A549 (cell line): ENCODE measurements at regions not wholly inside any gene's neighbourhood (a gene's known extent, or its start where the extent isn't known, plus 50 kb on each side); places are given as distances from the start of the nearest gene placed in this dataset.

Experiments
- ATAC-seq, 2 experiments: fragments of 200-7000 bp in 1 of 2; fragments of >200 bp in 1 of 2; cut with Nextera tagmentation in 1 of 2; cut with Tn5 transposase in 1 of 2; 3 replicates each; pipeline versions ENCODE4 v1.8.0 to v1.9.1; 2018 to 2020; ENCODE audit warnings: mild to moderate bottlenecking in 1 of 2, moderate library complexity in 1 of 2
- CTCF ChIA-PET: fragments of 300-600 bp; sonication (Branson Sonifier 250); formaldehyde crosslinking; extraction: SDS; loops from one replicate; lab custom pipeline; 2021; ENCODE audit warnings: antibody characterized with exemption, inconsistent platforms; lab: Yijun Ruan, JAX
- POLR2A ChIA-PET: fragments of 350-600 bp; formaldehyde crosslinking; extraction: SDS; loops from one replicate; lab custom pipeline; 2021; ENCODE audit warnings: antibody characterized with exemption, inconsistent platforms; lab: Yijun Ruan, JAX
- DNase-seq, 2 experiments: peaks; one replicate each; pipeline versions ENCODE4 v3.0.0 to v3.0.0-alpha.2; 2011 to 2016; ENCODE audit warnings: low read depth in 1 of 2, low spot score in 1 of 2
- FAIRE-seq: peaks from 2 replicates; lab custom pipeline; 2011; peaks lifted over from hg19 to GRCh38; lab: Jason Lieb, UNC
- H3K27ac ChIP-seq, 2 experiments: fragments of >200 bp; sonication (Bioruptor Twin); formaldehyde crosslinking; 3 replicates each; pipeline ENCODE4 v1.5.1; 2016 to 2017
- H3K4me1 ChIP-seq: fragments of >200 bp; sonication (Bioruptor Twin); formaldehyde crosslinking; 3 replicates; pipeline ENCODE4 v1.6.1; 2016
- H3K4me2 ChIP-seq: fragments of >200 bp; sonication (Bioruptor Twin); formaldehyde crosslinking; 3 replicates; pipeline ENCODE4 v1.6.1; 2016
- H3K4me3 ChIP-seq: fragments of >200 bp; sonication (Bioruptor Twin); formaldehyde crosslinking; 3 replicates; pipeline ENCODE4 v1.5.1; 2016
- H3K9me3 ChIP-seq: fragments of >200 bp; sonication (Bioruptor Twin); formaldehyde crosslinking; 3 replicates; pipeline ENCODE4 v1.6.1; 2016
- ATOH8 ChIP-seq: fragments of 250-450 bp; sonication (Bioruptor Pico); IDR thresholded peaks from 2 replicates; pipeline ENCODE4 v1.5.0; 2020; ENCODE audit warnings: low read depth, mild to moderate bottlenecking, moderate library complexity
- BHLHE40 ChIP-seq: IDR thresholded peaks from 2 replicates; pipeline ENCODE4 v1.6.1; 2012; ENCODE audit warnings: low read depth, low read length, inconsistent platforms
- CBX2 ChIP-seq: fragments of 200-600 bp; sonication (generic); IDR thresholded peaks from 2 replicates; pipeline ENCODE4 v1.6.1; 2016; ENCODE audit warnings: low read depth, mild to moderate bottlenecking, borderline replicate concordance
- CBX8 ChIP-seq: fragments of 200-600 bp; sonication (generic); IDR thresholded peaks from 2 replicates; pipeline ENCODE4 v1.6.1; 2016
- E2F6 ChIP-seq: IDR thresholded peaks from 2 replicates; pipeline ENCODE4 v1.6.1; 2012; ENCODE audit warnings: low read depth, borderline replicate concordance
- EHF ChIP-seq: fragments of 250-450 bp; sonication (Bioruptor Pico); IDR thresholded peaks from 2 replicates; pipeline ENCODE4 v1.5.0; 2020; ENCODE audit warnings: mild to moderate bottlenecking
- EP300 ChIP-seq, 2 experiments: fragments of >200 bp; sonication (Bioruptor Twin); formaldehyde crosslinking; IDR thresholded peaks; 2 replicates in 1 of 2; 3 replicates in 1 of 2; pipeline ENCODE4 v1.6.1; 2016 to 2017
- HES2 ChIP-seq: fragments of >200 bp; sonication (Bioruptor Twin); formaldehyde crosslinking; IDR thresholded peaks from 2 replicates; pipeline ENCODE4 v1.6.1; 2016
- HMGXB4 ChIP-seq: fragments of 250-450 bp; sonication (Bioruptor Pico); IDR thresholded peaks from 2 replicates; pipeline ENCODE4 v1.5.0; 2021; ENCODE audit warnings: mild to moderate bottlenecking, moderate library complexity, borderline replicate concordance
- HOXB13 ChIP-seq: fragments of 250-450 bp; sonication (Bioruptor Pico); IDR thresholded peaks from 2 replicates; pipeline ENCODE4 v1.5.0; 2020; ENCODE audit warnings: low read depth, mild to moderate bottlenecking, moderate library complexity
- KDM1A ChIP-seq: fragments of 200-600 bp; sonication (generic); IDR thresholded peaks from 2 replicates; pipeline ENCODE4 v1.6.1; 2016; ENCODE audit warnings: low read depth, mild to moderate bottlenecking
- MYC ChIP-seq: IDR thresholded peaks from 2 replicates; pipeline ENCODE4 v1.6.1; 2012; ENCODE audit warnings: mild to moderate bottlenecking, inconsistent platforms, low read length, improper control_type of control experiment, borderline replicate concordance
- POLR2A ChIP-seq: IDR thresholded peaks from 2 replicates; pipeline ENCODE4 v1.6.1; 2012; ENCODE audit warnings: mild to moderate bottlenecking, low read length
- POLR2AphosphoS2 ChIP-seq: conservative IDR thresholded peaks from 2 replicates; pipeline ENCODE4 v1.6.1; 2012; ENCODE audit warnings: low read length, improper control_type of control experiment, inconsistent platforms
- RAD21 ChIP-seq, 2 experiments: fragments of >200 bp in 1 of 2; sonication (Bioruptor Twin) in 1 of 2; formaldehyde crosslinking in 1 of 2; IDR thresholded peaks in 1 of 2; conservative IDR thresholded peaks in 1 of 2; 2 replicates in 1 of 2; 3 replicates in 1 of 2; pipeline ENCODE4 v1.6.1; 2012 to 2018; ENCODE audit warnings: inconsistent platforms in 1 of 2
- RCOR1 ChIP-seq: fragments of 150-350 bp; IDR thresholded peaks from 2 replicates; pipeline ENCODE4 v1.6.1; 2014; ENCODE audit warnings: antibody characterized with exemption, low read length, low read depth
- REST ChIP-seq: fragments of 200-600 bp; sonication (generic); IDR thresholded peaks from 2 replicates; pipeline ENCODE4 v1.6.1; 2016; ENCODE audit warnings: antibody characterized with exemption, mild to moderate bottlenecking, moderate library complexity
- RNF2 ChIP-seq: fragments of 200-600 bp; sonication (generic); IDR thresholded peaks from 2 replicates; pipeline ENCODE4 v1.6.1; 2016; ENCODE audit warnings: low read depth, mild to moderate bottlenecking, antibody characterized with exemption, moderate library complexity, borderline replicate concordance
- SMC3 ChIP-seq: fragments of >200 bp; sonication (Bioruptor Twin); formaldehyde crosslinking; IDR thresholded peaks from 3 replicates; pipeline ENCODE4 v1.6.1; 2018; ENCODE audit warnings: inconsistent platforms
- ZFP36 ChIP-seq: fragments of 450-650 bp; IDR thresholded peaks from 2 replicates; pipeline ENCODE4 v1.6.1; 2014; ENCODE audit warnings: borderline replicate concordance; ENCODE audit not compliant: partially characterized antibody
- ZNF302 ChIP-seq: fragments of 250-450 bp; sonication (Bioruptor Pico); IDR thresholded peaks from 2 replicates; pipeline ENCODE4 v1.9.0; 2021; ENCODE audit warnings: inconsistent platforms, mild to moderate bottlenecking, moderate library complexity
- ZSCAN20 ChIP-seq: fragments of 250-450 bp; sonication (Bioruptor Pico); IDR thresholded peaks from 2 replicates; pipeline ENCODE4 v1.8.0; 2022; ENCODE audit warnings: mild to moderate bottlenecking, moderate library complexity
- WGBS: methylation state at CpG from one replicate; pipeline ENCODE4 v1.1.6; 2017; ENCODE audit errors: missing lambda C conversion rate; 5-methylcytosine and 5-hydroxymethylcytosine counted together

GRCh38 chr10:56091872-56092271 lies 269.2 kb downstream of the ZWINT start:
- no peak for ATAC-seq
- no peak for DNase-seq
- H3K4me2 ChIP-seq = no peak overlapping the region
- TF ChIP-seq EP300 (IDR thresholded peaks at IDR 0.05) (no peak), RNF2 (no peak), REST (no peak), RAD21 (conservative IDR thresholded peaks at IDR 0.05 in 1 of 2, IDR thresholded peaks at IDR 0.05 in 1 of 2) (no peak), E2F6 (no peak), MYC (no peak), HMGXB4 (CRISPR knock-in tag) (no peak), EHF (CRISPR knock-in tag) (no peak), ZSCAN20 (CRISPR knock-in tag) (no peak), HOXB13 (CRISPR knock-in tag) (no peak), ATOH8 (CRISPR knock-in tag) (no peak), KDM1A (no peak), HES2 (no peak), BHLHE40 (no peak), CBX8 (no peak), SMC3 (no peak), POLR2AphosphoS2 (no peak), POLR2A (no peak), ZNF302 (CRISPR knock-in tag) (no peak), CBX2 (no peak)
- ChIA-PET POLR2A (no interaction called here), CTCF (no interaction called here)
- FAIRE-seq = no peak
- no peaks in the 10 kb centered on the region for H3K4me1 ChIP-seq
- H3K4me3 ChIP-seq = no peak overlapping the region
- no peaks in the 10 kb centered on the region for H3K9me3 ChIP-seq
- H3K27ac ChIP-seq = no peak overlapping the region

GRCh38 chr10:56090914-56091540 lies 270.0 kb downstream of the ZWINT start:
- ATAC-seq = no peak
- no peaks in the 10 kb centered on the region for H3K4me1 ChIP-seq
- DNase-seq = no peak
- ChIA-PET CTCF (no interaction called here), POLR2A (no interaction called here)
- no peak overlapping the region for H3K4me2 ChIP-seq
- no peak for FAIRE-seq
- H3K27ac ChIP-seq = no peak overlapping the region
- no peak overlapping the region for H3K4me3 ChIP-seq
- 19% methylated on average over 3 of the region's 3 CpGs for WGBS
- no peaks in the 10 kb centered on the region for H3K9me3 ChIP-seq
- TF ChIP-seq RCOR1 (no peak), ZFP36 (peak; percentile 21), HMGXB4 (CRISPR knock-in tag) (no peak)
